Testis (tissue), 2 donors: ENCODE measurements at regions not wholly inside any gene's neighbourhood (a gene's known extent, or its start where the extent isn't known, plus 50 kb on each side); places are given as distances from the start of the nearest gene placed in this dataset.

Source experiments
- DNase-seq: peaks from one replicate; pipeline ENCODE4 v3.0.0-alpha.2; 2019
- H3K27ac ChIP-seq, 2 donors: fragments of 200-600 bp; sonication (generic); one replicate each; pipeline ENCODE4 v1.5.1; 2019
- H3K27me3 ChIP-seq: fragments of 200-600 bp; sonication (generic); one replicate; pipeline ENCODE4 v1.5.1; 2019
- H3K36me3 ChIP-seq: fragments of 200-600 bp; sonication (generic); one replicate; pipeline ENCODE4 v1.5.1; 2017; ENCODE audit warnings: low read depth; ENCODE audit errors: missing control alignments
- H3K4me1 ChIP-seq: fragments of 200-600 bp; sonication (generic); one replicate; pipeline ENCODE4 v1.5.1; 2019
- H3K4me3 ChIP-seq, 2 donors: fragments of 200-600 bp; sonication (generic); one replicate each; pipeline ENCODE4 v1.5.1; 2017 to 2019
- H3K9me3 ChIP-seq: fragments of 200-600 bp; sonication (generic); one replicate; pipeline ENCODE4 v1.5.1; 2017
- CTCF ChIP-seq, 3 experiments: fragments of 450-650 bp in 2 of 3; fragments of 200-600 bp in 1 of 3; sonication (generic) in 1 of 3; IDR thresholded peaks; one replicate each; pipeline ENCODE4 v1.5.1; 2016 to 2019; ENCODE audit warnings: antibody characterized with exemption in 3 of 3, mild to moderate bottlenecking in 2 of 3, moderate library complexity in 1 of 3
- POLR2A ChIP-seq: fragments of 450-650 bp; IDR thresholded peaks from one replicate; pipeline ENCODE4 v1.6.1; 2017; ENCODE audit warnings: antibody characterized with exemption, mild to moderate bottlenecking, moderate library complexity
- WGBS, 2 donors: methylation state at CpG; one replicate each; pipeline ENCODE4 v1.1.5; 2018; 5-methylcytosine and 5-hydroxymethylcytosine counted together
- intact Hi-C: fragments of 100-400 bp; cut with DNase I; formaldehyde crosslinking; loops from one replicate; pipeline ENCODE4 v1.15.1; 2023; ENCODE audit warnings: low total_unique reads

GRCh38 chr17:77701996-77702395 is 256.5 kb upstream of the TNRC6C start:
- no peak for TF ChIP-seq POLR2A
- no peak for TF ChIP-seq CTCF (IDR thresholded peaks at IDR 0.05)
- Histone ChIP-seq H3K36me3 (no peaks in the 10 kb centered on the region), H3K4me1 (no peaks in the 10 kb centered on the region), H3K27ac (no peak overlapping the region), H3K9me3 (no peaks in the 10 kb centered on the region), H3K27me3 (no peaks in the 10 kb centered on the region), H3K4me3 (no peak overlapping the region)
- DNase-seq: no peak
- intact Hi-C loops: no loop called here
- WGBS, 2 donors: 66 to 78% methylated on average over 5 of the region's 5 CpGs

GRCh38 chr17:77704048-77704815 is 254.3 kb upstream of the TNRC6C start:
- H3K27ac ChIP-seq: no peak overlapping the region
- intact Hi-C loops: no loop called here
- H3K36me3 ChIP-seq: no peaks in the 10 kb centered on the region
- no peaks in the 10 kb centered on the region for H3K27me3 ChIP-seq
- no peaks in the 10 kb centered on the region for H3K9me3 ChIP-seq
- no peaks in the 10 kb centered on the region for H3K4me1 ChIP-seq
- TF ChIP-seq CTCF (IDR thresholded peaks at IDR 0.05) (no peak), POLR2A (no peak)
- no peak for DNase-seq
- H3K4me3 ChIP-seq: no peak overlapping the region
- WGBS, 2 donors: 85 to 92% methylated on average over 2 to 4 of the region's 4 CpGs

GRCh38 chr17:77706938-77707337 is 251.6 kb upstream of the TNRC6C start:
- Histone ChIP-seq H3K27ac (no peak overlapping the region), H3K36me3 (no peaks in the 10 kb centered on the region), H3K27me3 (no peaks in the 10 kb centered on the region), H3K9me3 (no peaks in the 10 kb centered on the region), H3K4me3 (no peak overlapping the region), H3K4me1 (no peaks in the 10 kb centered on the region)
- intact Hi-C loops: no loop called here
- TF ChIP-seq POLR2A (no peak), CTCF (IDR thresholded peaks at IDR 0.05) (no peak)
- WGBS, 2 donors: 67 to 77% methylated on average over 6 of the region's 6 CpGs
- no peak for DNase-seq

GRCh38 chr17:77707546-77707945 is 251.0 kb upstream of the TNRC6C start:
- WGBS, 2 donors: 93 to 96% methylated on average over 4 of the region's 4 CpGs
- H3K4me1 ChIP-seq: no peaks in the 10 kb centered on the region
- no peaks in the 10 kb centered on the region for H3K9me3 ChIP-seq
- DNase-seq: no peak
- TF ChIP-seq CTCF (IDR thresholded peaks at IDR 0.05) (no peak), POLR2A (no peak)
- H3K27me3 ChIP-seq: no peaks in the 10 kb centered on the region
- H3K36me3 ChIP-seq: no peaks in the 10 kb centered on the region
- no peak overlapping the region for H3K4me3 ChIP-seq
- intact Hi-C loops: no loop called here
- H3K27ac ChIP-seq: no peak overlapping the region

- Histone ChIP-seq H3K36me3 (no peaks in the 10 kb centered on the region), H3K4me3 (no peak overlapping the region), H3K4me1 (no peaks in the 10 kb centered on the region), H3K9me3 (no peaks in the 10 kb centered on the region), H3K27ac (no peak overlapping the region), H3K27me3 (no peaks in the 10 kb centered on the region)
- no peak for DNase-seq
- WGBS, 2 donors: 91 to 97% methylated on average over 4 of the region's 4 CpGs
- intact Hi-C loops: no loop called here
- TF ChIP-seq CTCF (IDR thresholded peaks at IDR 0.05): no peak
- TF ChIP-seq POLR2A: no peak
Measured at GRCh38 chr17:77708049-77708448, 250.5 kb upstream of the TNRC6C start.
